Spleen (tissue), 7 donors: ENCODE measurements at regions not wholly inside any gene's neighbourhood (a gene's known extent, or its start where the extent isn't known, plus 50 kb on each side); places are given as distances from the start of the nearest gene placed in this dataset.

Experiments used
- POLR2A ChIP-seq, 3 donors: fragments of 450-650 bp; IDR thresholded peaks; one replicate each; pipeline ENCODE4 v1.5.1; 2017; ENCODE audit warnings: antibody characterized with exemption in 3 of 3, mild to moderate bottlenecking in 1 of 3
- POLR2AphosphoS5 ChIP-seq, 3 donors: sonication (generic); formaldehyde crosslinking; IDR thresholded peaks; one replicate each; pipeline ENCODE4 v1.5.1; 2017; ENCODE audit warnings: antibody characterized with exemption in 3 of 3
- TF ChIP-seq, protein P1 (sequence below), 11 experiments: fragments of 200-600 bp in 7 of 11; fragments of 450-650 bp in 4 of 11; sonication (generic) in 4 of 11; IDR thresholded peaks in 8 of 11; conservative IDR thresholded peaks in 3 of 11; 1 replicate in 7 of 11; 2 replicates in 4 of 11; pipeline versions ENCODE4 v1.4.0 to v1.8.0; 2016 to 2021; ENCODE audit warnings: antibody characterized with exemption in 11 of 11, inconsistent platforms in 4 of 11, mild to moderate bottlenecking in 1 of 11
- donor health status: DM: no; HTN: no; CAD: no; lungs with moderate emphysema.
- donor health status: DM: no; HTN: no; CAD: no.
- donor health status: DM: no; HTN: no; CAD: no.

- TF ChIP-seq, protein P1, sequence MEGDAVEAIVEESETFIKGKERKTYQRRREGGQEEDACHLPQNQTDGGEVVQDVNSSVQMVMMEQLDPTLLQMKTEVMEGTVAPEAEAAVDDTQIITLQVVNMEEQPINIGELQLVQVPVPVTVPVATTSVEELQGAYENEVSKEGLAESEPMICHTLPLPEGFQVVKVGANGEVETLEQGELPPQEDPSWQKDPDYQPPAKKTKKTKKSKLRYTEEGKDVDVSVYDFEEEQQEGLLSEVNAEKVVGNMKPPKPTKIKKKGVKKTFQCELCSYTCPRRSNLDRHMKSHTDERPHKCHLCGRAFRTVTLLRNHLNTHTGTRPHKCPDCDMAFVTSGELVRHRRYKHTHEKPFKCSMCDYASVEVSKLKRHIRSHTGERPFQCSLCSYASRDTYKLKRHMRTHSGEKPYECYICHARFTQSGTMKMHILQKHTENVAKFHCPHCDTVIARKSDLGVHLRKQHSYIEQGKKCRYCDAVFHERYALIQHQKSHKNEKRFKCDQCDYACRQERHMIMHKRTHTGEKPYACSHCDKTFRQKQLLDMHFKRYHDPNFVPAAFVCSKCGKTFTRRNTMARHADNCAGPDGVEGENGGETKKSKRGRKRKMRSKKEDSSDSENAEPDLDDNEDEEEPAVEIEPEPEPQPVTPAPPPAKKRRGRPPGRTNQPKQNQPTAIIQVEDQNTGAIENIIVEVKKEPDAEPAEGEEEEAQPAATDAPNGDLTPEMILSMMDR (IDR thresholded peaks at IDR 0.05 in 8 of 11, conservative IDR thresholded peaks at IDR 0.05 in 3 of 11): no peak
- TF ChIP-seq POLR2AphosphoS5 (IDR thresholded peaks at IDR 0.05) (no peak), POLR2A (IDR thresholded peaks at IDR 0.05) (no peak)
Measured at GRCh38 chr2:129374452-129374851, 605.0 kb upstream of the RAB6C start.
